Endothelial cell of umbilical vein (primary cell): ENCODE measurements at regions not wholly inside any gene's neighbourhood (a gene's known extent, or its start where the extent isn't known, plus 50 kb on each side); places are given as distances from the start of the nearest gene placed in this dataset.

Experiments
- BruUV-seq: library from RNA; stranded (reverse); fragments of 400-500 nt; replicated peaks from 2 replicates; lab custom pipeline; 2021; lab: Mats Ljungman, UMichigan
- CTCF ChIA-PET: fragments of 300-600, 350-600 bp; sonication (Branson Sonifier 250); formaldehyde crosslinking; loops from one replicate; lab custom pipeline; 2021; ENCODE audit warnings: antibody characterized with exemption, inconsistent platforms; lab: Charles Lee
- POLR2A ChIA-PET: fragments of 300-600, 350-600 bp; sonication (Branson Sonifier 250); formaldehyde crosslinking; loops from one replicate; lab custom pipeline; 2021; ENCODE audit warnings: antibody characterized with exemption, inconsistent platforms; lab: Charles Lee
- DNase-seq: peaks from one replicate; pipeline ENCODE4 v3.0.0-alpha.2; 2011; ENCODE audit warnings: low read depth, low spot score
- FAIRE-seq: peaks from 2 replicates; lab custom pipeline; 2011; peaks lifted over from hg19 to GRCh38; lab: Jason Lieb, UNC
- H2AFZ ChIP-seq: 2 replicates; pipeline ENCODE4 v1.6.0; 2012; ENCODE audit warnings: low read depth, low read length, control low read depth, inconsistent platforms
- H3K27ac ChIP-seq: 2 replicates; pipeline ENCODE4 v1.5.1; 2011; ENCODE audit warnings: low read depth, mild to moderate bottlenecking, control low read depth, low read length, moderate library complexity; ENCODE audit not compliant: insufficient read depth
- H3K27me3 ChIP-seq, 2 experiments: 2 replicates each; pipeline versions ENCODE4 v1.6.0 to v1.6.1; 2011; ENCODE audit warnings: low read length in 2 of 2, mixed read lengths in 1 of 2; ENCODE audit not compliant: control insufficient read depth in 2 of 2, insufficient read depth in 2 of 2
- H3K36me3 ChIP-seq, 2 experiments: 2 replicates in 1 of 2; 3 replicates in 1 of 2; pipeline ENCODE4 v1.5.1; 2011; ENCODE audit warnings: low read length in 2 of 2, mild to moderate bottlenecking in 1 of 2, moderate library complexity in 1 of 2; ENCODE audit not compliant: control insufficient read depth in 2 of 2, insufficient read depth in 2 of 2; ENCODE audit errors: extremely low read depth in 1 of 2
- H3K4me1 ChIP-seq: 3 replicates; pipeline ENCODE4 v1.5.1; 2011; ENCODE audit warnings: mild to moderate bottlenecking, low read length; ENCODE audit not compliant: control insufficient read depth, insufficient read depth; ENCODE audit errors: extremely low read depth
- H3K4me2 ChIP-seq: 2 replicates; pipeline ENCODE4 v1.6.1; 2011; ENCODE audit warnings: low read length, control low read depth, mixed read lengths; ENCODE audit not compliant: insufficient read depth
- H3K4me3 ChIP-seq, 3 experiments: fragments of 200-600 bp in 1 of 3; sonication (generic), shearing (Covaris generic) in 1 of 3; replicated peaks in 1 of 3; 2 replicates each; pipeline ENCODE4 v1.5.1; 2011 to 2016; ENCODE audit warnings: control low read depth in 3 of 3, low read length in 3 of 3, mild to moderate bottlenecking in 2 of 3, inconsistent platforms in 1 of 3, low read depth in 1 of 3, moderate library complexity in 1 of 3; ENCODE audit not compliant: insufficient read depth in 1 of 3
- H3K79me2 ChIP-seq: 2 replicates; pipeline ENCODE4 v1.6.0; 2012; ENCODE audit warnings: low read length, inconsistent platforms; ENCODE audit not compliant: control insufficient read depth, insufficient read depth
- H3K9ac ChIP-seq: replicated peaks from 2 replicates; pipeline ENCODE3; 2011; ENCODE audit warnings: low read length, control low read depth; ENCODE audit not compliant: insufficient read depth; ENCODE audit errors: extremely low read depth
- H3K9me1 ChIP-seq: replicated peaks from 3 replicates; pipeline ENCODE4 v1.6.0; 2011; ENCODE audit warnings: mild to moderate bottlenecking, low read length; ENCODE audit not compliant: control insufficient read depth, insufficient read depth; ENCODE audit errors: extremely low read depth
- H3K9me3 ChIP-seq: replicated peaks from 2 replicates; pipeline ENCODE4 v1.5.1; 2012; ENCODE audit warnings: low read length, inconsistent platforms; ENCODE audit not compliant: control insufficient read depth, insufficient read depth
- H4K20me1 ChIP-seq: replicated peaks from 2 replicates; pipeline ENCODE3; 2011; ENCODE audit warnings: mild to moderate bottlenecking, low read length; ENCODE audit not compliant: control insufficient read depth, insufficient read depth; ENCODE audit errors: extremely low read depth
- EZH2 ChIP-seq: IDR thresholded peaks from 2 replicates; pipeline ENCODE4 v1.6.1; 2012; ENCODE audit warnings: borderline replicate concordance, low read depth, mild to moderate bottlenecking, moderate library complexity, low read length, inconsistent platforms; ENCODE audit not compliant: severe bottlenecking
- FOS ChIP-seq: IDR thresholded peaks from 2 replicates; pipeline ENCODE4 v1.6.1; 2011; ENCODE audit warnings: mild to moderate bottlenecking, low read length, moderate library complexity, borderline replicate concordance; ENCODE audit not compliant: insufficient read depth
- GATA2 ChIP-seq: IDR thresholded peaks from 2 replicates; pipeline ENCODE4 v1.7.0; 2011; ENCODE audit warnings: low read depth, mild to moderate bottlenecking, moderate library complexity, mixed read lengths, low read length; ENCODE audit not compliant: insufficient read length, insufficient read depth
- MYC ChIP-seq: IDR thresholded peaks from one replicate; pipeline ENCODE4 v1.6.1; 2011; ENCODE audit warnings: mild to moderate bottlenecking, low read depth, low read length
- POLR2A ChIP-seq: IDR thresholded peaks from 2 replicates; pipeline ENCODE4 v1.6.1; 2012; ENCODE audit warnings: low read depth, mild to moderate bottlenecking, control low read depth, low read length
- POLR2AphosphoS5 ChIP-seq: IDR thresholded peaks from 2 replicates; pipeline ENCODE4 v1.6.1; 2012; ENCODE audit warnings: low read depth, mild to moderate bottlenecking, control low read depth, low read length, moderate library complexity; ENCODE audit not compliant: insufficient read depth
- dilution Hi-C: fragments of 300-500 bp; cut with MboI; formaldehyde crosslinking; loops from one replicate; pipeline ENCODE4 v1.15.0; 2019; ENCODE audit warnings: low sequenced_read_pairs; ENCODE audit not compliant: extremely low pct_ligation_motif_present
- intact Hi-C: fragments of 100-400 bp; cut with micrococcal nuclease; formaldehyde crosslinking; loops from one replicate; pipeline ENCODE4 v1.10.0; 2022
- TF ChIP-seq, protein P1 (sequence below), 2 donors: IDR thresholded peaks; 1 replicate in 1 of 2; 2 replicates in 1 of 2; pipeline ENCODE4 v1.5.1; 2011; ENCODE audit warnings: low read length in 2 of 2, mild to moderate bottlenecking in 2 of 2, moderate library complexity in 2 of 2, control low read depth in 1 of 2, inconsistent platforms in 1 of 2, low read depth in 1 of 2; ENCODE audit not compliant: insufficient read depth in 1 of 2; ENCODE audit errors: extremely low read depth in 1 of 2
- TF ChIP-seq, protein P2 (sequence below): IDR thresholded peaks from 2 replicates; pipeline ENCODE4 v1.6.1; 2011; ENCODE audit not compliant: insufficient read depth, insufficient read length

GRCh38 chr3:135891121-135891520 lies 74.4 kb upstream of the PPP2R3A start:
- dilution Hi-C loops (no loop called here), intact Hi-C loops (loop anchor here (10.0 kb wide), 1 partner anchor 156 kb away; no protein-coding TSS in a partner anchor)
- Histone ChIP-seq H3K27me3 (no peaks in the 10 kb centered on the region), H2AFZ (no peak overlapping the region), H3K9ac (no peak overlapping the region), H3K4me2 (no peak overlapping the region), H3K27ac (no peak overlapping the region), H4K20me1 (no peaks in the 10 kb centered on the region), H3K36me3 (no peaks in the 10 kb centered on the region), H3K4me1 (no peaks in the 10 kb centered on the region), H3K9me3 (no peaks in the 10 kb centered on the region), H3K9me1 (no peaks in the 10 kb centered on the region), H3K79me2 (no peaks in the 10 kb centered on the region), H3K4me3 (no peak overlapping the region)
- CTCF ChIA-PET = interaction anchor here (1.9 to 6.2 kb wide), 2 partner anchors 152 to 1097 kb away, joined by 8 to 85 read pairs; partner anchors contain the start of gene EPHB1
- POLR2A ChIA-PET = no interaction called here
- no TSS peak for BruUV-seq
- no peak for DNase-seq
- TF ChIP-seq, protein P1, sequence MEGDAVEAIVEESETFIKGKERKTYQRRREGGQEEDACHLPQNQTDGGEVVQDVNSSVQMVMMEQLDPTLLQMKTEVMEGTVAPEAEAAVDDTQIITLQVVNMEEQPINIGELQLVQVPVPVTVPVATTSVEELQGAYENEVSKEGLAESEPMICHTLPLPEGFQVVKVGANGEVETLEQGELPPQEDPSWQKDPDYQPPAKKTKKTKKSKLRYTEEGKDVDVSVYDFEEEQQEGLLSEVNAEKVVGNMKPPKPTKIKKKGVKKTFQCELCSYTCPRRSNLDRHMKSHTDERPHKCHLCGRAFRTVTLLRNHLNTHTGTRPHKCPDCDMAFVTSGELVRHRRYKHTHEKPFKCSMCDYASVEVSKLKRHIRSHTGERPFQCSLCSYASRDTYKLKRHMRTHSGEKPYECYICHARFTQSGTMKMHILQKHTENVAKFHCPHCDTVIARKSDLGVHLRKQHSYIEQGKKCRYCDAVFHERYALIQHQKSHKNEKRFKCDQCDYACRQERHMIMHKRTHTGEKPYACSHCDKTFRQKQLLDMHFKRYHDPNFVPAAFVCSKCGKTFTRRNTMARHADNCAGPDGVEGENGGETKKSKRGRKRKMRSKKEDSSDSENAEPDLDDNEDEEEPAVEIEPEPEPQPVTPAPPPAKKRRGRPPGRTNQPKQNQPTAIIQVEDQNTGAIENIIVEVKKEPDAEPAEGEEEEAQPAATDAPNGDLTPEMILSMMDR (IDR thresholded peaks at IDR 0.05; ENCODE audit: extremely low read depth in 1 of 2, insufficient read depth in 1 of 2, low read depth in 1 of 2, low read length in 2 of 2) = no peak
- TF ChIP-seq POLR2A = no peak
- no peak for TF ChIP-seq POLR2AphosphoS5
- no peak for TF ChIP-seq MYC
- TF ChIP-seq, protein P2, sequence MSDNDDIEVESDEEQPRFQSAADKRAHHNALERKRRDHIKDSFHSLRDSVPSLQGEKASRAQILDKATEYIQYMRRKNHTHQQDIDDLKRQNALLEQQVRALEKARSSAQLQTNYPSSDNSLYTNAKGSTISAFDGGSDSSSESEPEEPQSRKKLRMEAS = no peak
- no peak for TF ChIP-seq GATA2
- no peak for TF ChIP-seq EZH2
- TF ChIP-seq FOS = no peak
- no peak for FAIRE-seq
